PC-3 (cell line): ENCODE measurements at regions not wholly inside any gene's neighbourhood (a gene's known extent, or its start where the extent isn't known, plus 50 kb on each side); places are given as distances from the start of the nearest gene placed in this dataset.

Experiments used
- CTCF ChIP-seq: fragments of 300-600 bp; sonication (generic); conservative IDR thresholded peaks from 2 replicates; pipeline ENCODE4 v1.5.1; 2017; ENCODE audit warnings: antibody characterized with exemption, low read depth, mild to moderate bottlenecking, low read length
- EZH2 ChIP-seq: fragments of 300-600 bp; sonication (generic); IDR thresholded peaks from one replicate; pipeline ENCODE4 v1.6.1; 2017; ENCODE audit warnings: antibody characterized with exemption, mild to moderate bottlenecking, low read length; ENCODE audit not compliant: unreplicated experiment
- EZH2phosphoT487 ChIP-seq: fragments of 300-600 bp; sonication (generic); IDR thresholded peaks from 2 replicates; pipeline ENCODE4 v1.6.1; 2018; ENCODE audit warnings: mild to moderate bottlenecking, antibody characterized with exemption, low read length, borderline replicate concordance

GRCh38 chr20:10137032-10137431 is 81.6 kb upstream of the SNAP25 start:
- TF ChIP-seq CTCF (no peak), EZH2phosphoT487 (no peak), EZH2 (no peak)
